Spinal cord (tissue), 9 donors: ENCODE measurements at regions not wholly inside any gene's neighbourhood (a gene's known extent, or its start where the extent isn't known, plus 50 kb on each side); places are given as distances from the start of the nearest gene placed in this dataset.

Experiments used
- DNase-seq, 6 donors: peaks; one replicate each; pipeline versions ENCODE4 v3.0.0 to v3.0.0-alpha.2; 2013 to 2015; ENCODE audit warnings: low spot score in 6 of 6, low read depth in 4 of 6
- H3K27ac ChIP-seq: one replicate; pipeline ENCODE4 v1.5.1; 2013; ENCODE audit warnings: low read depth, low read length, control low read depth
- H3K27me3 ChIP-seq: one replicate; pipeline ENCODE4 v1.6.1; 2013; ENCODE audit warnings: low read length; ENCODE audit not compliant: control insufficient read depth, insufficient read depth
- H3K36me3 ChIP-seq: one replicate; pipeline ENCODE4 v1.6.1; 2013; ENCODE audit warnings: low read length; ENCODE audit not compliant: control insufficient read depth, insufficient read depth
- H3K4me1 ChIP-seq: one replicate; pipeline ENCODE4 v1.6.1; 2013; ENCODE audit warnings: low read length; ENCODE audit not compliant: control insufficient read depth, insufficient read depth
- H3K4me3 ChIP-seq: one replicate; pipeline ENCODE4 v1.5.1; 2013; ENCODE audit warnings: low read depth, low read length, control low read depth
- H3K9me3 ChIP-seq: one replicate; pipeline ENCODE4 v1.6.1; 2013; ENCODE audit warnings: low read length; ENCODE audit not compliant: control insufficient read depth, insufficient read depth
- WGBS: methylation state at CpG from one replicate; pipeline ENCODE4 v1.1.5; 2013; ENCODE audit warnings: missing lambda C conversion rate; ENCODE audit not compliant: insufficient coverage; 5-methylcytosine and 5-hydroxymethylcytosine counted together
- donor health status: healthy.

GRCh38 chr13:112202966-112203365, 136.0 kb downstream of the SOX1 start:
- Histone ChIP-seq H3K36me3 (no peaks in the 10 kb centered on the region), H3K9me3 (no peaks in the 10 kb centered on the region), H3K27me3 (peaks cover 35% of the 10 kb centered on the region), H3K4me3 (no peak overlapping the region), H3K27ac (no peak overlapping the region), H3K4me1 (peaks cover 22% of the 10 kb centered on the region)
- 50% methylated on average over 10 of the region's 10 CpGs for WGBS
- DNase-seq, result no peak

- Histone ChIP-seq H3K4me1 (peaks cover 22% of the 10 kb centered on the region), H3K27me3 (peaks cover 37% of the 10 kb centered on the region), H3K27ac (no peak overlapping the region), H3K36me3 (no peaks in the 10 kb centered on the region), H3K4me3 (no peak overlapping the region), H3K9me3 (no peaks in the 10 kb centered on the region)
- WGBS, result 90% methylated on average over 6 of the region's 6 CpGs
- DNase-seq, result no peak
Observed at GRCh38 chr13:112203614-112204013, 136.7 kb downstream of the SOX1 start.

- H3K4me1 ChIP-seq, result peaks cover 22% of the 10 kb centered on the region
- no peak overlapping the region for H3K27ac ChIP-seq
- H3K4me3 ChIP-seq, result no peak overlapping the region
- H3K27me3 ChIP-seq, result peaks cover 37% of the 10 kb centered on the region
- 18% methylated on average over 27 of the region's 33 CpGs for WGBS
- H3K36me3 ChIP-seq, result no peaks in the 10 kb centered on the region
- H3K9me3 ChIP-seq, result no peaks in the 10 kb centered on the region
- DNase-seq, result peak in 2 of 6 donors; percentile 18 to 59
Observed at GRCh38 chr13:112204346-112205327, 137.7 kb downstream of the SOX1 start.

- peaks cover 22% of the 10 kb centered on the region for H3K4me1 ChIP-seq
Observed at GRCh38 chr13:112205990-112206389, 139.0 kb downstream of the SOX1 start.

GRCh38 chr13:112207129-112207528, 140.2 kb downstream of the SOX1 start:
- peaks cover 37% of the 10 kb centered on the region for H3K27me3 ChIP-seq
- 73% methylated on average over 5 of the region's 11 CpGs for WGBS
- H3K9me3 ChIP-seq, result no peaks in the 10 kb centered on the region
- H3K4me3 ChIP-seq, result no peak overlapping the region
- no peaks in the 10 kb centered on the region for H3K36me3 ChIP-seq
- H3K27ac ChIP-seq, result no peak overlapping the region
- H3K4me1 ChIP-seq, result peaks cover 22% of the 10 kb centered on the region
- peak in 2 of 6 donors; percentile 17 to 46 for DNase-seq

More at GRCh38 chr13:112205990-112206389, 139.0 kb downstream of the SOX1 start:
- WGBS, result 53% methylated on average over 2 of the region's 12 CpGs
- H3K27me3 ChIP-seq, result peaks cover 37% of the 10 kb centered on the region
- H3K4me3 ChIP-seq, result no peak overlapping the region
- no peaks in the 10 kb centered on the region for H3K9me3 ChIP-seq
- H3K27ac ChIP-seq, result no peak overlapping the region
- no peaks in the 10 kb centered on the region for H3K36me3 ChIP-seq
- DNase-seq, result no peak

- no peak overlapping the region for H3K27ac ChIP-seq
- WGBS, result 92% methylated on average over 6 of the region's 8 CpGs
- H3K4me1 ChIP-seq, result peaks cover 14% of the 10 kb centered on the region
- H3K36me3 ChIP-seq, result no peaks in the 10 kb centered on the region
- H3K27me3 ChIP-seq, result peaks cover 29% of the 10 kb centered on the region
- DNase-seq, result no peak
- no peaks in the 10 kb centered on the region for H3K9me3 ChIP-seq
- no peak overlapping the region for H3K4me3 ChIP-seq
Observed at GRCh38 chr13:112208656-112209055, 141.7 kb downstream of the SOX1 start.

GRCh38 chr13:112209266-112209665, 142.3 kb downstream of the SOX1 start:
- WGBS, result 67% methylated on average over 9 of the region's 12 CpGs
- no peaks in the 10 kb centered on the region for H3K36me3 ChIP-seq

GRCh38 chr13:112209711-112210110, 142.8 kb downstream of the SOX1 start:
- no peak for DNase-seq
- WGBS, result 81% methylated on average over 4 of the region's 9 CpGs
- Histone ChIP-seq H3K27me3 (peaks cover 25% of the 10 kb centered on the region), H3K27ac (no peak overlapping the region), H3K36me3 (no peaks in the 10 kb centered on the region), H3K4me3 (no peak overlapping the region), H3K4me1 (peaks cover 8% of the 10 kb centered on the region), H3K9me3 (no peaks in the 10 kb centered on the region)

More at GRCh38 chr13:112209266-112209665, 142.3 kb downstream of the SOX1 start:
- no peak overlapping the region for H3K4me3 ChIP-seq
- DNase-seq, result no peak
- peaks cover 13% of the 10 kb centered on the region for H3K4me1 ChIP-seq
- H3K27me3 ChIP-seq, result peaks cover 27% of the 10 kb centered on the region
- no peaks in the 10 kb centered on the region for H3K9me3 ChIP-seq
- H3K27ac ChIP-seq, result no peak overlapping the region

- WGBS, result 66% methylated on average over 11 of the region's 11 CpGs
- Histone ChIP-seq H3K4me3 (no peak overlapping the region), H3K27me3 (peaks cover 19% of the 10 kb centered on the region)
Observed at GRCh38 chr13:112210371-112210770, 143.4 kb downstream of the SOX1 start.

GRCh38 chr13:112212533-112212932, 145.6 kb downstream of the SOX1 start:
- H3K27me3 ChIP-seq, result peaks cover 5% of the 10 kb centered on the region
- no peak for DNase-seq

More at GRCh38 chr13:112210371-112210770, 143.4 kb downstream of the SOX1 start:
- Histone ChIP-seq H3K36me3 (no peaks in the 10 kb centered on the region), H3K27ac (no peak overlapping the region), H3K4me1 (peaks cover 2% of the 10 kb centered on the region), H3K9me3 (no peaks in the 10 kb centered on the region)
- no peak for DNase-seq

More at GRCh38 chr13:112212533-112212932, 145.6 kb downstream of the SOX1 start:
- WGBS, result no CpG with 5 or more reads among the region's 5 CpGs
- Histone ChIP-seq H3K4me3 (no peak overlapping the region), H3K36me3 (no peaks in the 10 kb centered on the region), H3K27ac (no peak overlapping the region), H3K4me1 (no peaks in the 10 kb centered on the region), H3K9me3 (no peaks in the 10 kb centered on the region)
